ENCODE measurements at regions not wholly inside any gene's neighbourhood (a gene's known extent, or its start where the extent isn't known, plus 50 kb on each side); places are given as distances from the start of the nearest gene placed in this dataset.

DNA sequence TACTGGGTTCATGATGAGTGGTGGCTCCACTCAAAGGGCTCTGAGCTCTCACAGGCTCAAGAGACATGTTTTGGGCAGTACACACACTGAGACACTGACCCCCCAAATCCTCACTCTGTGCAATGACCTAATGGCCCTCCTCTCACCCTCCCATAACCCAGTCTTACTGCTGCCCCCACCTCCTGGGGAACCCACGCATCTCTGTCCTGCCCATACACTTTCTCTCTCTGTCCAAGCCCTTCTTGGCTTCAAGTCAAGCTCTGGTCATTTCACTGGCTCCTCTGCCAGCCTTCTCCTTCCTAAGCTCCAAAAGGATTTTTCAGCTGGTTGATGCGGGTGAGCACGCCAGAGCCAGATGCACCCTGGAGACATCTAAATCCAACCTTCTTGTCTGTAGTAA lies 187.9 kb upstream of the TSHZ3 start:
- DNase-seq (ENCODE audit: low read depth in 1 of 2, low spot score in 2 of 2), result peak in 1 of 2 experiments; percentile 3
- no peak overlapping the region; the same call in 1 of the 2 replicates for H2AK5ac ChIP-seq (ENCODE audit: low read depth, low read length)
- FAIRE-seq, result no peak
- no peak overlapping the region for H3K18ac ChIP-seq (ENCODE audit: extremely low read depth, low read length)
- TF ChIP-seq CBX5 (IDR thresholded peaks at IDR 0.05; ENCODE audit: low read depth, low read length), result no peak
- no peak for TF ChIP-seq CHD1 (IDR thresholded peaks at IDR 0.05; ENCODE audit: low read depth, low read length)
- TF ChIP-seq CBX8 (IDR thresholded peaks at IDR 0.05; ENCODE audit: borderline replicate concordance, low read depth, low read length), result no peak
- TF ChIP-seq TEAD4 (IDR thresholded peaks at IDR 0.05; ENCODE audit: low read depth, low read length), result no peak
- TF ChIP-seq KDM1A (IDR thresholded peaks at IDR 0.05; ENCODE audit: borderline replicate concordance, low read length), result no peak
- no peak for TF ChIP-seq RAD21 (IDR thresholded peaks at IDR 0.05 in 1 of 2, conservative IDR thresholded peaks at IDR 0.05 in 1 of 2; ENCODE audit: low read depth in 2 of 2, low read length in 2 of 2)
- TF ChIP-seq EGR1 (IDR thresholded peaks at IDR 0.05; ENCODE audit: borderline replicate concordance, low read depth, low read length), result no peak
- TF ChIP-seq SIX5 (IDR thresholded peaks at IDR 0.05; ENCODE audit: low read depth, low read length), result no peak
- no peak for TF ChIP-seq RXRA (IDR thresholded peaks at IDR 0.05; ENCODE audit: insufficient read depth, low read depth, low read length)
- WGBS, 2 experiments (ENCODE audit: extremely low coverage in 1 of 2, insufficient coverage in 1 of 2, insufficient read length in 1 of 2, insufficient replicate concordance in 2 of 2, low coverage in 1 of 2, low lambda C conversion rate in 2 of 2, missing lambda C conversion rate in 1 of 2), result 94% methylated on average over 3 of the region's 3 CpGs; no CpG with 5 or more reads in 1 of the 2 experiments
- H4K5ac ChIP-seq (ENCODE audit: insufficient read length, low read depth, low read length), result no peak overlapping the region
- H3K4ac ChIP-seq (replicated peaks; ENCODE audit: insufficient read length, low read depth, low read length), result no peak overlapping the region
- H2BK20ac ChIP-seq (ENCODE audit: low read length), result no peak overlapping the region
- peaks cover 0 to 4% of the 10 kb centered on the region in 2 experiments; a peak in 1 of 4 replicates for H3K9me3 ChIP-seq (ENCODE audit: insufficient read depth in 2 of 2, low read depth in 1 of 2, low read length in 1 of 2)
- H2BK12ac ChIP-seq (ENCODE audit: low read depth, low read length), result no peak overlapping the region
- H3K36me3 ChIP-seq (ENCODE audit: control insufficient read depth in 2 of 4, insufficient read depth in 4 of 4, low read length in 3 of 4), result no peaks in the 10 kb centered on the region
- H3K23ac ChIP-seq (ENCODE audit: insufficient read length), result no peak overlapping the region
- H4K91ac ChIP-seq (replicated peaks; ENCODE audit: insufficient read length, low read length), result no peak overlapping the region
- no peaks in the 10 kb centered on the region for H3K79me1 ChIP-seq (ENCODE audit: low read depth, low read length)
- no peaks in the 10 kb centered on the region for H3K4me1 ChIP-seq (replicated peaks in 1 of 4; ENCODE audit: control insufficient read depth in 3 of 4, insufficient read depth in 4 of 4, low read length in 3 of 4)
- H3K27ac ChIP-seq (ENCODE audit: low read depth, low read length), result no peak overlapping the region
- peaks cover 0 to 4% (median 0%) of the 10 kb centered on the region in 4 experiments; a peak in 1 of 7 replicates for H3K27me3 ChIP-seq (replicated peaks in 1 of 4; ENCODE audit: control insufficient read depth in 3 of 4, extremely low read depth in 1 of 4, insufficient read depth in 3 of 4, low read length in 3 of 4)
- ChIA-PET CTCF (ENCODE audit: partially characterized antibody) (interaction anchor here (0.6 kb wide), 1 partner anchor 568 kb away, joined by 3 read pairs; no protein-coding TSS in a partner anchor), POLR2A (ENCODE audit: partially characterized antibody) (no interaction called here)
- no peak overlapping the region for H3K4me3 ChIP-seq (ENCODE audit: extremely low read depth in 1 of 4, insufficient read depth in 2 of 4, low read depth in 3 of 4, low read length in 4 of 4)
- H4K20me1 ChIP-seq (replicated peaks in 1 of 2; ENCODE audit: control insufficient read depth in 1 of 2, insufficient read depth in 2 of 2, low read length in 2 of 2), result no peaks in the 10 kb centered on the region
- no peak overlapping the region for H2AFZ ChIP-seq (ENCODE audit: low read length)
- no peak overlapping the region for H3K9ac ChIP-seq (replicated peaks in 1 of 4; ENCODE audit: extremely low read depth in 1 of 4, low read depth in 3 of 4, low read length in 3 of 4)
- H2BK5ac ChIP-seq (ENCODE audit: low read depth, low read length), result no peak overlapping the region
- no peaks in the 10 kb centered on the region for H3K23me2 ChIP-seq (ENCODE audit: low read depth, low read length)
- H3K79me2 ChIP-seq (ENCODE audit: control insufficient read depth in 1 of 2, insufficient read depth in 2 of 2, low read length in 2 of 2), result no peaks in the 10 kb centered on the region
- no peak overlapping the region for H2BK15ac ChIP-seq (ENCODE audit: low read length)
- H3K56ac ChIP-seq (replicated peaks; ENCODE audit: insufficient read length, low read depth, low read length), result no peak overlapping the region
- no peak overlapping the region for H3K14ac ChIP-seq (ENCODE audit: insufficient read length)
- no peak overlapping the region for H3K4me2 ChIP-seq (ENCODE audit: insufficient read depth in 1 of 2, low read depth in 2 of 2, low read length in 2 of 2)
- no peak overlapping the region for H2BK120ac ChIP-seq (replicated peaks; ENCODE audit: low read depth, low read length)
- no peak overlapping the region for H4K8ac ChIP-seq (ENCODE audit: extremely low read depth, insufficient read depth, low read length)
